HG03439 (cell line): ENCODE measurements at regions not wholly inside any gene's neighbourhood (a gene's known extent, or its start where the extent isn't known, plus 50 kb on each side); places are given as distances from the start of the nearest gene placed in this dataset.

ENCODE experiments used
- ATAC-seq: cut with Tn5 transposase; IDR thresholded peaks from one replicate; pipeline ENCODE4 v1.9.1; 2021; ENCODE audit warnings: mild to moderate bottlenecking, moderate library complexity; ENCODE audit not compliant: unreplicated experiment

GRCh38 chr13:40026741-40027140 lies 371.3 kb downstream of the COG6 start:
- peak; percentile 49 for ATAC-seq

- no peak for ATAC-seq
These were observed 373.0 kb downstream of the COG6 start for GRCh38 chr13:40028446-40028845.

GRCh38 chr13:40031031-40031430 lies 375.6 kb downstream of the COG6 start:
- ATAC-seq = no peak

DNA sequence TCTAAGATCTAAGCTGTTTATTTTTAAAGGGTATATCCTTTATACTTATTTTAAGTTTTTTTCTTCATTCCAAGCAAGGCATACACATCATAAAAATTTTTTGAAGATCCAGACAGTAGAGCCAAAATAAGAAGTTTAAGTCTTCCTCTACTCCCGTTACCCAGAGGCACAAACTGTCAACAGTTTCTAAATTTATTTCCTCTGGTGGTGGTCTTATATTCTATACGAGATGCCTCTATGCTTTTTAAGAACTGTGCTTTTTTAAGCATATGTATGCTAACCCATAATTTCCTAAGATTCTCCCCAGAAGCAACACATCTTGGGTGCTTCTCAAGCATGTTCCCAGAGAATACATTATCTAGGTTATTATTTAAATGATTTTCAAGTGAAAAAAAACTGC lies 383.6 kb downstream of the COG6 start:
- ATAC-seq = no peak

DNA sequence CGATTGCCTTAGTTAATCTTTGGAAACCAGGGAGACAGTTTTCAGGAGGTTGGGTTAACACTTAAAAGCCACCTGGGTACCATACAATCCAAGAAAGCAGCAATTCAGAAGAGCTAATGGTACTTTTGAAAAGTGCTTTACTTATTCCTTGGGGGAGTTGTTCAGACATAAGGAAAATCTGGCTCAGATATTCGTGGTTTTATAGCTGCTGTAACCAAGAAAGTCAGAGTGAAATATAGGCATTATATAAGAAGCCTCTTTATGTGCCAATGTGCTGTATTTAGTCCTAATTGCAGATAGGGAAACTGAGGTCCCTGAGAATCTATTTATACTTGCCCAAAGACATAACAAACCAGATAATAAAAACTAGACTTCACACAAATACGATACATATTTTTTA lies 387.5 kb downstream of the COG6 start:
- no peak for ATAC-seq

DNA sequence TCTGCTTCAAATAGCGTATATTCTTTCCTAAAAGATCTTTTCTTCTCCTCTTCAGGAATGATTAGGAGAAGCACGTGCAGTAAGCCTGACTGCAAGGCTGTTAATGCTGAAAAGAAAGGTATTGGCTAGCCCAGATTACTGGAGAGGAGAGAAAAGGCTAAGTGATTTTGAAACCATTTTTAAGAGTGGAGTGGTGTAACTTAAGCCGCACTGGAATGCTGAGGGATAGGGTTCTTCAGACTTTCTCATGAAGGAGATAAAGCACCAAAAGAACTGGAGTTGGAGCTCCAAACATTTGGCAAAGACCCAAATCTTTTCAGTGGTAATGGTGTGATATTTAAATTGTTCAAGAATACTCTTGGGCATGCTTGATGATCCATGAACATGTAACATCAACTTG lies 388.3 kb downstream of the COG6 start:
- ATAC-seq = no peak

DNA sequence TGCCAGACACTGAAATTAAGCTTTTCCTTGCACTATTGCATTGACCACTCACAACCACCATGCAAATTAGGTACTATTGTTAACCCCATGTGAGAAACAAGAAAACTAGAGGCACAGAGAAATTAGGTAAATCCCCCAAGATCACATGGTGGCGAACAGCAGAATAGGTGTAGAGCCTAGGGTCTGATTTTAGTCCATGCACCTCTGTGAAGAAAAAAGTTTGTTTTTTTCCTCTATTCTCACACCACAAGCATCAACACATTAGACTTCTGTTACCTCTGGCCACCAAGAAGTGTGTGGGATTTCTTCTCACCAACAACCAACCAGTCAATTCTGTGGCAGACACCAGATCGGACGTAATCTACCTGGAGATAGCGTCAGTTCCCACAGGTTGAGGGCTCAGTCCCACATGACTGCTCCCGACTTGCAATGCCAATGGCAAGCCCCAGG lies 391.9 kb downstream of the COG6 start:
- peak; percentile 82 for ATAC-seq

- no peak for ATAC-seq
These were observed 393.1 kb downstream of the COG6 start for GRCh38 chr13:40048551-40048950.

- ATAC-seq = no peak
These were observed 397.5 kb downstream of the COG6 start for GRCh38 chr13:40052954-40053353.

- ATAC-seq = no peak
These were observed 397.9 kb downstream of the COG6 start for GRCh38 chr13:40053401-40053800.

- ATAC-seq = peak; percentile 48
These were observed 399.0 kb downstream of the COG6 start for GRCh38 chr13:40054422-40054821.

GRCh38 chr13:40056898-40057619 lies 401.6 kb downstream of the COG6 start:
- ATAC-seq = no peak

DNA sequence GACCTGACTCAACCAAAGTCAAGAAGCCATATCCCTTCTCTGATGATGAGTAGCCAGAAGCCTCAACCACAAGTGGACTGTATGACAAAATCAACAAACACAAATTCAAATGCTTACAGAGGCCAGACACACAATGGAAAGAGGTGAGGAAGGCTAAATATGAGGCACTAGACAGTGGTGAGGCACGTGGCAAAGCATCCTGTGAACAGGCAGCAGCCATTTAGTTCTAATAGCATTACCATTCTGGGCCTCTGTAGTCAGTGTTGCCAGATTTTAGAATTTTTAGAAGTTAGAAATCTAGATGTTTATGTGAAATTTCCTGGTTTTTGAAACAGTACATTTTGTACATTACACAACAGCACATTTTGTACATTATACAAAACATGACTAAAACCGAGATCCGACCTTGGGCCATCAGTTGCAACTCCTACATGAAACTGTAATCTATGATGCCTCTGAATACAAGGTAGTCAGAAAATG lies 403.3 kb downstream of the COG6 start:
- ATAC-seq = peak; percentile 48

DNA sequence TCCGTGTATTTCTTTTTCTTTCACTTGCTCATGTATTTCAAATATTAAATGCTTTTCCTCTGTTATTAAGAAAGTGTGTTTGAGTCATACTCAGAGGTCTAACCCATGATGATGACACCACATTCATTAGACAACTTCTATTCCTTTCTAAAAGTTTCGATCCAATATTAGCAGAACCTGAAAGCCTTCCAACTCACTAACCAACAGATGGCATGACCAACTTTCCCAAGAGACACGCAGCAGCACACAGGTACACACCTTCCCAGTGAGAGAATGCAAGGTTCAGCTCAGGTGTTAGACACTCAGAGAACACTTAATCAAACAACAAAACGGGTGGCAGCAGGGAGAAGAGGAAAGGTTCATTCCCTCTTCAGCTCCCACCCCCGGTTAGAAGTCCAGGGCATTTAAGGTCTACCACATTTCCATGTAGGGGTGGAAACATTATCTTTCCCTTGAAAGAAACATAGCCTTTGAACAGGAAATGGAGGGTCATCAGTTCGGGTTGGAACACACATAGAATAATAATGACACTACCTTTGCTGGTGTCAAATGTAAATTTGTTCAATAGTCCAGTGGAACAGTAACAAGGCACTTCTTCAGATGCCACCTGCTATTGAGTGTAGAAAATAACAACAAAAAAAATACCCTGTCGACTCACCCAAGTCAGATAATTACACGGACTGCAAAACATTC lies 404.2 kb downstream of the COG6 start:
- ATAC-seq = peak; percentile 41

DNA sequence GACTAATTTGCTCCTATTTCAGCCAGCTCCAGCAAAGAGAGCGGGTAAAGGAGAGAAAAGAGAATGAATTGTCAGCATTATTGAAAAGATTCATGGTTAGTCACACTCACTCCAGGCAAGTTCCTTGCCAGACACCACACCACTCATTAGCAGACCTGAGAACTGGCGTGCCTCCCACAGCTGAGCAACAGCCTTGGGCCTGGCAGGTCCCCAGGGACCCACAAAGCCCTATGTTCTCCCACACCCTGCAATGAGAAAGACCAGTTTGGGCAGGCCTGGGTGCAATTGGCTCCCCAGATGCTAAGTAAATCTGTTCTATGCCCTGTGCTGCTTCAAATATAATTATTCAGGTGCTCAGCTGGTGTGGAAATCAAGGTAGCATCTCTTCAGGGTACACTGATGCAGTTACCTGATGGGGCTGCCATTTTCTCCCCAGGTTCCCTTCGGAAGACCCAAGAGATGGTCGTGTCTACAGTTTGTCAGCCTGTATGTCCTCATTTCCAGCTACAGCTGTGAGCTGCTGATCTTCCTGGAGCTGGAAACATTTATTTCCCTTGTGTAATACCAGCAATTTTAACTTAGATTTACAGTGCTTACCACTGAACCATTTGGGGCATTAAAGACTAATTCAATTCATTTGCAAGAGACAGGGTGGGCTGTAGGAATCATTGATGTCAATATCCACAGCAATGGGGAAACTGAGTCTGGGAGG lies 405.0 kb downstream of the COG6 start:
- peak; percentile 85 for ATAC-seq

GRCh38 chr13:40061466-40062450 lies 406.3 kb downstream of the COG6 start:
- ATAC-seq = no peak

- no peak for ATAC-seq
These were observed 407.8 kb downstream of the COG6 start for GRCh38 chr13:40063278-40063698.

GRCh38 chr13:40063703-40064102 lies 408.2 kb downstream of the COG6 start:
- no peak for ATAC-seq

- ATAC-seq = no peak
These were observed 409.0 kb downstream of the COG6 start for GRCh38 chr13:40064154-40065097.
